SIG-M5 (cell line): ENCODE measurements at regions not wholly inside any gene's neighbourhood (a gene's known extent, or its start where the extent isn't known, plus 50 kb on each side); places are given as distances from the start of the nearest gene placed in this dataset.
"Not testable (repeated sequence)": the region's sequence is repeated elsewhere in the genome, so short reads cannot be mapped to it uniquely, and the experiment has no call there.

ENCODE experiments used
- DNase-seq: peaks from one replicate; lab custom pipeline; 2025; lab: John Stamatoyannopoulos, UW

DNA sequence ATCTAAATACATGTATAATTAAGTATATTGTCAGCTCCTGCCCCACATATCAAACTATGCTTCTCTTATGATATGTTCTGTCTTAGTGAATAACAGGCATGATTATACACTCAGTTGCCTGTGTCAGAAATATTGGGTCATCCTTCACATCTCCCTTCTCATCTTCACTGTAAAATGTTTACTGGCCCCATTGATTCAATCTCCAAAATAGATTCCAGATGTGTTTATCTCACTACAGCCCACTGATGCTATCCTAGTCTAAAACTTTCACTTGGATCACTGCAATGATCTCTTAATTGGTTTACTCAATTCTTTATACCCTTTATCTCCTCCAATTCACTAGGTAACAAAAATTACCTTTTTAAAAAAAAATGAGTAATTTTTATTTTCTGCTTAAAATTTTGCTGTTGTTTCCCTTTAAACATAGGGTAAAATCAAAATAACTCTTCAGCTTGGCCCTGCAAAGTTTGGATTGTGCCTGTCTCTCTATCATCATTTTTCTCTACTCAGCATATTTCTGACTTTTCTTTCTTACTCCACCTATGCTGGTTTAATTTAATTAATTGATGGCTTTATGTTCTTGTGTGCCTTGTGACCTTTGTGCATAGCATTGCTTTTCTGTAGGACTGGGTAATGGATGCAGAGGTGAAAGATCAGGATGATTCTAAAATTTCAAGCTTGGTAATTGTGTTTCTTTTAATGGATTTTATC lies 233.9 kb upstream of the FOXP2 start:
- no peak for DNase-seq

DNA sequence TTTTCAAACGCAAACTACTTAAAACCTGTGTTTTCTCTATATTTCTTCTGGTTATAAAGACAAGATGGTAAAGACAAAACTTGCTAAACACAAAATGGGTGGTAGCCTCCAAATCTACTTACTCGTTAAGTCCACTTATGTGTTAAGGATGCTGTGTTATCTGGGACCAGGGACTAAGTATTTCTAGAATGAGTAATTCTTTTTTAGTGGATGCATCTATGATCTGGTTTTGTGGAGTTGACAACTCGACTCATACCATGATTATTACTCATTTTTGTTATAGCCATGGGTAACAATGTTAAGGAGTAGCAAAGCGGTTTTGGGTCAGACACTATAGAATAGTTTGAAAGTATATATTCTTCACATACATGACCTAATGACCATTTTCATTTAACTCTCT lies 239.5 kb upstream of the FOXP2 start:
- DNase-seq = no peak

DNA sequence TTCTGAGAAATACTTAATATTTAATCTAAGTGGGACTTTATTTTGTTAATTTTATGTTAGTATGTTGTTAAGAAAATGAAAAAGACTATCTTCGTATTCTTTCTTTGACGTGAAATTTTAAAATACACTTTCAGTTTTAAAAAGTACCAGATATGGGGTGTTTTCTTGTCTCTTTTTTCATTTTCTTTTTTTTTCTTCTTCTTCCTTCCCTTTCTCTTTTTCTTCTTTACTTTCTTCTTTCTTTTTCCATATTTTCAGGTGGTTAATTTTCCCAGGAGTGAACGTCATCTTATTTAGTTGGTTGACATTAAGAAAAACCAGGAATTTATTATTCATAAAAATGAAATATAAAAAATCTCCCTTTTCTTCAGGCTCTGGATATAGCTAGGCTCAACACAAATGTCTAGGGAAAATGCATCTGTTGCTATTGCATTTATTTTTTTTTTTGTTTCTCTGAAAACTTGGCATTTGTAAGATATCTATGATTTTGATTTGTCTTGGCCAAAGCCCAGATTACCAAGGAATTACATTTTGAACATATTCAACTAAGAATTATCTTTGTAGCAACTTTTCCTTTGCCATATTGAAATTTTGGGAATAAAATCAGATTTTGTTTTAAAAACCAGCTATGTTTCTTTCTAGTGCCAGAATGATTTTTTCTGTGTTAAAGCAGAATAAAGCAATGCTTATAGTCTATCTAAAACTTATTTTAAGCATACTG lies 241.3 kb upstream of the FOXP2 start:
- no peak for DNase-seq

DNA sequence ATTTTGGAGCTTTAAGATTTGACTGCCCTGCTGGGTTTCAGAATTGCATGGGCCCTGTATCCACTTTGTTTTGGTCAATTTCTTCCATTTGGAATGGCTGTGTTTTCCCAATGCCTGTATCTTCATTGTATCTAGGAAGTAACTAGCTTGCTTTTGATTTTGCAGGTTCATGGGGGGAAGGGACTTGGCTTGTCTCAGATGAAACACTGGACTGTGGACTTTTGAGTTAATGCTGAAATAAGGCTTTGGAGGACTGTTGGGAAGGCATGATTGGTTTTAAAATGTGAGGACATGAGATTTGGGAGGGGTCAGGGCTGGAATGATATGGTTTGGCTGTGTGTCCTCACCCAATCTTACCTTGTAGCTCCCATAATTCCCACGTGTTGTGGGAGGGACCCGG lies 245.2 kb upstream of the FOXP2 start:
- DNase-seq = not testable (repeated sequence)

DNA sequence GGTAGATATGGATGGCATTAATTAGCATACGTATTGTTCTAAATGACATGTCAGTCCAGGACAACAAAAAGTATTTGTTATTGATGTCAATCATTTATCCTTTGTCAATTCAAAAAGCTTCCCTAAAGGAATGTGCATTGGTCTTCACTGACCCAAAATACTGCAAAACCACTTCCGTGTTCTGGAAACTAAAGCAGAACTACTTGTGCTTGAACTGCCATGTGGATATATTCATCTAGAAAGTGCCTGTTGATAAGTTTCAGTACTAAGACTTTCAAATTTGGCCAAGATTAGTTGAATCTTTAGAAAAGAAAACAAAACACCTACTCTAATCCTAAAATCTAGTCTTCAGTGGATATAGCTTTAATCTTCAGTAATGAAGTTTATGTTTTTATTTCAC lies 242.1 kb upstream of the PPP1R3A start:
- no peak for DNase-seq

DNA sequence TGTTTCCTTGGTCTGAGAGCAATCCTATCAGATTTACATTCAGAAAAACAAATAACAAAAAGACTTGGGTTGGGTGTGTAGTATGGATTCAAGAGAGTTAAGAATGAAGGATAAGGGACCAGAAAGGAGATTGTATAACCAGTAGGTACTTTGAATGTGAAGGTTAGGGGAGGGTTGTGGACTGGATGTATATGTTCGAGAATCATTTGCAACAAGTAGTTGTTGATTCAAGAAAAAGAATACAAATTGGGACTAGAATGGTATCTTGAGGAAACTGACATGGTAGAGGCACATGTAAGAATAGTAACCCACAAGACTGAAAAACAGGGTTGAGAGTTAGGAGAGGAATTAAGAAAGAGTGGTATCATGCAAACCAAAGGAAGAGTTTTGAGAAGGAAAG lies 240.0 kb upstream of the PPP1R3A start:
- DNase-seq = no peak

DNA sequence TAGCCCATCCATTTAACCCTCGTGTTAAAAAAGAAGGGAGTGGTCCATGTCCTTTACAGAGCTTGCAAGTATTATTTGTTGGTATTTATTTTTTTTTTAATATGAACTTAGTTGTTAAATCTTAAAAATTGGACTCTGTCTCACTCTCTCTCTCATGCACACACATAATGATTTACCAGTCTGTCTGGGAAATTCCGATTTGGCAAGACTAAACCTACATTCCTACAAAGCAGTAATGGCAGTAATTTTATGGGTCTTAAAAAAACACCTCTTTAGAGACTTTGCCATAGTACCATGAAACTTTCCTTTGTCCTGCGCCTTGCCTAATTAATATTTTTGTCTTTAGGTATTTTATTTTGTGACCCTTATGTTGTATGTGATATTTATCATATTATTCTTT lies 239.5 kb upstream of the PPP1R3A start:
- no peak for DNase-seq

DNA sequence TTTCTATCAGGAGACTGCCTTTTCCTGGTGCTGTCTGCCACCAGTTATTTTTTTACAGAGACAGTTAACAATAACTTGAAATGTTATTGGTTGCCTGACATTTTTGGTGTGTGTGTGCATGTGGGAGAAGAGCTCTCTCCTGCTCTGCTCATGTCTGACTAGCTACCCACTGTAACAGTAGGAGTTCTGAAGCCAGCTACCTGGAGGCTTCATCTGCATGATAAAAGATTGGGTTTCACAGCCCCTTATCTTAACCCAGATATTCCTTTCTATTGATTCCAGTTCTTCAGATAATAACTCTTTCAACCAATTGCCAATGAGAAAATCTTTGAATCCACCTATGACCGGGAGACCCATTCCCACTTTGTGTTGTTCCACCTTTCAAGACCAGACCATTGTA lies 237.4 kb upstream of the PPP1R3A start:
- DNase-seq = no peak

DNA sequence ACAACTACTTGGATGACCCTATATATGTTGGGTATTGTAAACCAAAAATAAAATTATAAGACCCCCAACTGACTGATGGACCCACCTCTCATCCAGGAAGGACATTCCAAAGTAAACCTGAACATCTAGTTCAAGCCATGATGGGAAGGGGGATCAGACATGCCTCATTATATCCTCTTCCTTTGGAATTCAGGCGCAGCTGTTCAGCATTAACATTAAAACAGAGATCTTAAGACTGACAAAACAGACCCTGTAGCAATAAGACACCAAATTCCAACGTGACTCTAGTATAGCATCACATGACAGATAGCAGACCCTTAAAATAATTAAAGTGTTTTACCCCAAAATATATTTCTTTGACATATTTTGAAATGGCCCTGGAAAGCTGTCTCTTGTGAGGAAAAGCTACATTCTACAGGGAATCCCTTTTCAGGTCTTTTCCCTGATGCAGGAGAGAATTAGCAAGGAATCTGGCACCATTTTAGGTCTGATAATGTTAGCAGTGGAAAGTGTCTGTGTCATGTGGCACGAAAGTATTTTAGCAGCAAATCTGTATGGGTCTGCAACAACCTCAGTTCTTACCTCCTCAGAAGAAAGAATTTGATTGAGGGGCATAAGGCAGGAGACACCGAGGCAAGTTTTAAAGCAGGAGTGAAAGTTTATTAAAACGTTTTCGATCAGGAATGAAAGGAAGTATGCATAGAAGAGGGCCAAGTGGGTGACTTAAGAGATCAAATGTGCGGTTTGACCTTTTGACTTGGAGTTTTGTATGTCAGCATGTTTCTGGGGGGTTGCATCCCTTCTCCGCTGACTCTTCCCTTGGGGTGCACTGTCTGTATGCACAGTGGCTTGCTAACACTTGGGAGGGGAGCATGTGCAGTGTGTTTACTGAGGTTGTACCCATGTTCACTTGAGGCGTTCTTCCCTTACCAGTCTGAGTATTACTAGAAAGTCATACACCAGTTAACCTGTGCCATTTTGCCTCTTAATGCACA lies 236.6 kb upstream of the PPP1R3A start:
- DNase-seq = no peak

DNA sequence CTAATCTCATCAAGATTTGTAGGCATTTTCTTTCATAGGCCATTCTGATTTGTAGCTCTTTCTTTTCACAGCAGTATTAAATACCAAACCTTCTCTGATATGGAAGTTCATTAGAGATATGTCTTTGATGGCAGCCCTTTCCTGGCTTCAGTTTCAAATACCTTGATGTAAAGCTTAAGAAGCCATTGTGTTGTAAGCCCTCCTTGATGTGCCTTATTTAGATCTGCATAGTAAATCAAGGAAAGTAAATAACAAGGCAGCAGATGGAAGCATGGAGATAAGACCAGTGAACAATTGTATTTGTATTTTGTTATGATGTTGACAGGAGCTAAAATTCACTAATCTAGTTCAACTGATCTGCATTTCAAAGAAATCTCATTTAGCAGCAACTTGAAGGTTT lies 234.9 kb upstream of the PPP1R3A start:
- no peak for DNase-seq

DNA sequence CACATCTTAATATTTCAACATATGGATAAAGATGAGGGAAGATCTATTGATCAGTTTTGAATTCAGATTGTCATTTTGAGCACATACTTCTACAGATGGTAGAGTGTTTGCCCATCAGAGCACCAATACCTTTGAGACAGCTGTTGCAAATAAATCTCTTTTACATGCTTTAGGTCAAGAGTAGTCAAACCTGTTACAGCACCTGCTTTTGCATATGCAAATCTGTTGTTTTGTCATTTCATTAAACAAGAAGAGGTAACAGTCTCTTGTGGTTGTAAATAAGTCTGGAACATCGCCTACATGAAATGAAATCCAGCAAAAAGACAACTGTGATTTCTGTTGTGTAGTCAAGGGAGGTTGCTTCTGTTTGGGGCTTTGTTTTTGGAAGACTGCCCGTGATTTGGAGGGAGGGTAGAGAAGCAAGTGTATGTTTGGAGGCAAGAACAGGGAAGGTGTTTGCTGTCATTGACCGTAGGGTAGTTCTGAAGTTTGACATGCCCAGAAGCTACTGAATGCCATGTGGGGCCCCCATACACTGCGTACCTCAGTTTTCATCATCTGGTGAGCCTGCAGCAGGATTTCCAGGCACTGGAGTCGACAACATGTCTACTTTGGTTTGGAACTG lies 233.6 kb upstream of the PPP1R3A start:
- DNase-seq = no peak

DNA sequence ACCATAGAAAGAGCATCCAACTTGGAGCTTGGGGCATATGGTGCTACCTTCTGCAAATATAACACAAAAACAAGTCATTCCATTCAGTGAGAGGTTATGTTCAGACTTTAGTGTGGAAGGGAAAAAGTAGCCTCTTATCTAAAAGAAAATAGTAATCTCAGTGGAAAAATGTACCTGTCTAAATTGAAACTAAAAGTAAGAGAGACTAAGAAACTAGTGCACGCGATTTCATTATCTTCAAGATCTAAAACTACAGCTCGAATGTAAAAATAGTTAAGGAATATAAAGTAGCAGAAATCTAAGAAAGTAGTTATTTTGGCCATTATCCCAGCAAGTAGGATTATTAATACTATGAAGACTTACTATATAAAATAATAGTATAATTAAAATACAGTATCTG lies 233.0 kb upstream of the PPP1R3A start:
- no peak for DNase-seq

DNA sequence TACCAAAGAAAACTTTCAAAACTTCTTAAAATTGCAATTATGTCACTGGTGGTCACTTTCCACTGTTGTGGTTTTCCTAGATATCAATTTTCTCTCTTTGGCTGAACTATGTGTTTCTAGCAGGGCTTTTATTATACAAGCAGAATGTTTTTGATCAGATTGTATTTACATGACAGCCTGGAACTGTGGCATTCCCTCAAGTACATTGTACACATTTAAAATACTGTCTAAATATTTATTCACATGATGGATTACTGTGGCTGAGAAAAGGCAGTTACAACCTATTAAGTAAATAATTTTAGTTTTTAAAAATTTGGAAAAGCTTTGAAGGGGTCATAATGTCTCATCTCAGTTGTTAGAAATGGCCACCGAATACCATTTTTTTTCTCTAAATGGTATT lies 231.9 kb upstream of the PPP1R3A start:
- DNase-seq = no peak

DNA sequence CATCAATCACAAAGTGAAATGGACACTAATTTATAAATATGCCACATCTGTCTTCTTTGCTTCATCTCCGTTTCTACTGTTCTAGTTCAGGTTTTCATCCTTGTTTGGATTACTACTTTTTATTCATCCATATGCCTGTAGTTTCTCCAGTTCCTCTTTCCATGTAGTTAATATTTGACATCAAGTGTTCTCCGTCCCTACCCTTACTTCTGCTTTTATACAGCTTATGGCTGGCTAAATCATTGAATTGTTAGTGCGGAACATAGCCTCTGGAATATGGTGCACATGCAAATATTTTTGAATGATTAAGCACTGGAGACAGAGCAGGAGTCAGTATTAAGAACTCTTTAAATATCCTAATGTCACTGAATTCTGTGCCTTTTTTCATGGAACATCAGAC lies 230.0 kb upstream of the PPP1R3A start:
- DNase-seq = no peak

DNA sequence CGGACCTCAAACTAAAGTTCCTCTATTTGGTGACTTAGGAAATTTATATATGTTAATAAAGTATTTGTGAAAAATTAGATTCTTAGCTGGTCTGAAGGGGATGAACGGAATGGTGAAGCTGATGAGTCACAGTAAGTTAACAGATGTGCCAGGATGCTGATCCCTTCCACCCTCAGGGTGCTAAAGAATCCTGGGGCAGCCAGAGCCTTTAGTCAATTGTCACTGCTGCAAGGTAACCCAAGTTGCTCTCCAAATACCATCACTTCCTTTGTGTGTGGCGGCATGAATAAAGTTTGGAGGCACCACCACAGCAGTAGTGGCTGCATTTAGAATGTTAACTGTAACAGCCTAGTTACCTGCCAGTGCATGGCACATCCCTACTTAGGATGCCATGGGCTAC lies 222.6 kb upstream of the PPP1R3A start:
- no peak for DNase-seq

DNA sequence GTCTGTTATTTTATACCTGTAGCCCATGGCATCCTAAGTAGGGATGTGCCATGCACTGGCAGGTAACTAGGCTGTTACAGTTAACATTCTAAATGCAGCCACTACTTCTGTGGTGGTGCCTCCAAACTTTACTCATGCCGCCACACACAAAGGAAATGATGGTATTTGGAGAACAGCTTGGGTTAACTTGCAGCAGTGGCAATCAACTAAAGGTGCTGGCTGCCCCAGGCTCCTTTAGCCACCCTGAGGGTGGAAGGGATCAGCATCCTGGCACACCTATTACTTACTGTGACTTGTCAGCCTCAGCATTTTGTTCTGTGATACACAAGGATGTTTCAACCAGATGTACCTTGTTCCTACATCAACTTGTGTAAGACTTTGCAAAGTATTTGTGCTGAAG lies 221.8 kb upstream of the PPP1R3A start:
- no peak for DNase-seq

DNA sequence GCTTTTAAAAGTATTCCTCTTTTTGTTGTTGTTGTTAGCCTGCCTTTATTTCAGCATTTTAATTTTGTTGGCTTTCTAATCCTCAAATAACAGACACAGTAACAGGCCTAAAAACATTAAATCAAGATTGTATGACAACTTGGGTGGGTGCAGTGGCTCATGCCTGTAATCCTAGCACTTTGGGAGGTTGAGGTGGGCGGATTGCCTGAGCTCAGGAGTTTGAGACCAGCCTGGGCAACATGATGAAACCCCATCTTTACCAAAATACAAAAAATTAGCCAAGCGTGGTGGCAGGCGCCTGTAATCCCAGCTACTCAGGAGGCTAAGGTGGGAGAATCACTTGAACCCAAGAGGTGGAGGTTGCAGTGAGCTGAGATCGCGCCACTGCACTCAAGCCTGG lies 220.9 kb upstream of the PPP1R3A start:
- not testable (repeated sequence) for DNase-seq

DNA sequence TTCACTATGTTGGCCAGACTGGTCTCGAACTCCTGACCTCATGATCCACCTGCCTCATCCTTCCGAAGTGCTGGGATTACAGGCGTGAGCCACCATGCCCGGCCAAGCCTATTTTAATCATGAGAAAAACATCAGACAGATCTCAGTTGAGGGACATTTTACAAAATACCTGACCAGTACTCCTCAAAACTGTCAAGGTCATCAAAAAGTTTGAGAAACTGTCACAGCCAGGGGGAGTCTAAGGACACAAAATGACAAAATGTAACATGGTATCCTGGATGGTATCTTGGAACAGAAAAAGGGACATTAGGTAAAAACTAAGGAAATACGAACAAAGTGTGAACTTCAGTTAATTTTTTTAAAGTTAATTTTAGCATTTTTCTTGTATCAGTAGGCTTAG lies 219.8 kb upstream of the PPP1R3A start:
- no peak for DNase-seq

DNA sequence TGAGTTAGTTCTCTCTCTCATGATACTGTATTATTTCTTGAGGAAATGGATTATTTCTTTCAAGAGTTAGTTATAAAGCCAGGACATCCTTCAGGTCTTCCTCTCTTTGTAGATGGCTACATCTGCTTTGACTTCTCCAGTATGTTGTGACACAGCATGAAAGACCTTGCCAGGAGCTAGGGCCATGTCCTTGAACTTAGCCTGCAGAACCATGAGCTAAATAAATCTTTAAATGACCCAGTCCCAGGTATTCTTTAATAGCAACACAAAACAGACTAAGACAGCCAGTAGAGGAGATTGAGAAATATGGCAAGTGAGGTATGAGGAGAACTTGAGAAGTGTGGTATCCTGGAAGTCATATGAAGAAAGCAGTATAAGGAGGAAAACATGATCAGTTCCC lies 214.9 kb upstream of the PPP1R3A start:
- DNase-seq = no peak

DNA sequence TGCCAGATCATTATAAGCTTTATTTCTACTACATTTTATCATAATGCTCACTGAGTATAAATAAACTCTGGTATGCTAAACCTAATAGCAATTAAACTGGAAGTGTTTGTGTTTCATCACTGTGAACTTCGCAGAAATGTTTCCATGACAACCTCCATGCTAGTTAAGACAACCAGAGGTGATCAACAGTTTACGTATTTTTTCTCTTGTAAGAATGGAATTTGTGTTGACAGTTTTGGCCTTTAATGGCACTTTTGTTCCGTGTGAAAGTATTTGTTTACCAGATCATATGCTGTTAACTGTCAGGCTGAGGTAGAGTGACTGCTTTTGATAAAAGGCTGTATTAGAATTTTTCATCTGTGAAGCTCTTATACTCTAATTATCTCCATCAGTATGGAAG lies 212.1 kb upstream of the PPP1R3A start:
- no peak for DNase-seq

DNA sequence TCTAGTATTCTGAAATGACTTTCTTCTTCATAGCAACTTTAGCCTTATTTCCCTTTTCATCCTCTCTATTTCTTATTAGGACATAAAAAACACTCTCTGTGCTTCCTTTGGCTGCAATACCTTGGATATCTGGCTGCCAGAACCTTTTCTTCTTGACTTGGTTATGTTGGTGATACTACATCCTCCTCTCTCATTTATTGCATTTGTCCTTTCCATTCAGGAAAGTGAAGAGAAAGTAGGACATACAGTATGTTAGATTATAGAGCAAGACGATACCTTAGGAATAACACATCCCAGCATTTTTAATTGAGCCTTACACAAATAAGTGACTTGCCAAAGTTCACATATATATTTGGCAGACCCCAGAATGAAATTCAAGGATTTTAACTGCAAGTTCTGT lies 210.1 kb upstream of the PPP1R3A start:
- DNase-seq = no peak

DNA sequence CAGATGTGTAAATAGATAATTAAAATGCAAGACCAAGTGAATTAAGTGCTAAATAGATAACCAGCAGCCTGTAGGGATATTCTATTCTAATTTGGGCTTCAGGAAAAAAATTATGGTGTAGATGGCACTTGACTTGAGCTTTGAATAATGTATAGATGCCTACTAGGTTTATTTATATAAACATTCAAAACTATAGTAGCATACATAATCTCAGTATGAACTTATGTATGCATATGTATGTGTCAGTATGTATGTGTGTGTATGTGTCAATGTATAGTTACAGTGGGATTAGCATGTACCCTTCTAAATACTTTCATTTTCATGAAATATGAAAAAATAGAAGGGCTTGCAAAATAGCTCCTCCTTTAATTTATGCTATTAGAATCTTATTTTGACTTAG lies 207.3 kb upstream of the PPP1R3A start:
- no peak for DNase-seq
